Nephron (organoid): ENCODE measurements at regions not wholly inside any gene's neighbourhood (a gene's known extent, or its start where the extent isn't known, plus 50 kb on each side); places are given as distances from the start of the nearest gene placed in this dataset.

ENCODE experiments used
- H3K27ac Mint-ChIP-seq, 3 experiments: 2 replicates each; pipeline ENCODE4 v1.8.0; 2020; ENCODE audit warnings: mixed read lengths in 3 of 3, mild to moderate bottlenecking in 2 of 3, moderate library complexity in 1 of 3
- H3K27me3 Mint-ChIP-seq: 2 replicates; pipeline ENCODE4 v1.8.0; 2021; ENCODE audit warnings: low read depth, mild to moderate bottlenecking, moderate library complexity, mixed read lengths
- H3K36me3 Mint-ChIP-seq: 2 replicates; pipeline ENCODE4 v1.8.0; 2020; ENCODE audit warnings: low read depth, mixed read lengths
- H3K4me1 Mint-ChIP-seq: 2 replicates; pipeline ENCODE4 v1.8.0; 2020; ENCODE audit warnings: mixed read lengths
- H3K4me3 Mint-ChIP-seq, 3 experiments: 2 replicates each; pipeline ENCODE4 v1.8.0; 2020; ENCODE audit warnings: mild to moderate bottlenecking in 3 of 3, mixed read lengths in 3 of 3, moderate library complexity in 2 of 3
- H3K9me3 Mint-ChIP-seq: 2 replicates; pipeline ENCODE4 v1.8.0; 2020; ENCODE audit warnings: mixed read lengths
- TF ChIP-seq, protein P1 (sequence below), 3 experiments: fragments of 200-600 bp; sonication (generic); IDR thresholded peaks; one replicate each; pipeline ENCODE4 v1.5.0; 2021; ENCODE audit warnings: antibody characterized with exemption in 3 of 3; ENCODE audit not compliant: unreplicated experiment in 3 of 3

DNA sequence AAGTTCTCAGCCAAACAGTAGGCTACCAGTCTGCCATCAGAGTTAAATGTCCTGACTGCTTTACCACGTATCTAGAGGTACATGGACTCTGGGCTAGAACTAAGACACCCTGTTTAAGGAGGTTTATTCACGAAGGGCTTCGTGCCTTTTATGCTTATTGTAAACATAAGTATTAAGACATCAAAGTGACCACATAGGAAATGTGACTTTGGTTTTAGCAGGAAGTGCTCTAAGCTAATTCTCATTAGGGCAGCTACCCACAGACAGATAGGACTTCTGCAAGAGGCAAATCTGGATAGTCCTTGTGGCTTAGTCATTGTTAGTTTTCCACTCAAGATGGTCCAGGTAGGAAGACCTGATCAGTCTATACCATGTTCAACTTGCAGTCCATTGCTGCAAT, 233.3 kb upstream of the MGAT5 start:
- TF ChIP-seq, protein P1, sequence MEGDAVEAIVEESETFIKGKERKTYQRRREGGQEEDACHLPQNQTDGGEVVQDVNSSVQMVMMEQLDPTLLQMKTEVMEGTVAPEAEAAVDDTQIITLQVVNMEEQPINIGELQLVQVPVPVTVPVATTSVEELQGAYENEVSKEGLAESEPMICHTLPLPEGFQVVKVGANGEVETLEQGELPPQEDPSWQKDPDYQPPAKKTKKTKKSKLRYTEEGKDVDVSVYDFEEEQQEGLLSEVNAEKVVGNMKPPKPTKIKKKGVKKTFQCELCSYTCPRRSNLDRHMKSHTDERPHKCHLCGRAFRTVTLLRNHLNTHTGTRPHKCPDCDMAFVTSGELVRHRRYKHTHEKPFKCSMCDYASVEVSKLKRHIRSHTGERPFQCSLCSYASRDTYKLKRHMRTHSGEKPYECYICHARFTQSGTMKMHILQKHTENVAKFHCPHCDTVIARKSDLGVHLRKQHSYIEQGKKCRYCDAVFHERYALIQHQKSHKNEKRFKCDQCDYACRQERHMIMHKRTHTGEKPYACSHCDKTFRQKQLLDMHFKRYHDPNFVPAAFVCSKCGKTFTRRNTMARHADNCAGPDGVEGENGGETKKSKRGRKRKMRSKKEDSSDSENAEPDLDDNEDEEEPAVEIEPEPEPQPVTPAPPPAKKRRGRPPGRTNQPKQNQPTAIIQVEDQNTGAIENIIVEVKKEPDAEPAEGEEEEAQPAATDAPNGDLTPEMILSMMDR (IDR thresholded peaks at IDR 0.05; ENCODE audit: unreplicated experiment in 3 of 3) = no peak
- Mint-ChIP-seq H3K4me3 (no peak overlapping the region), H3K27ac (no peak overlapping the region), H3K9me3 (no peaks in the 10 kb centered on the region), H3K27me3 (peaks cover 13% of the 10 kb centered on the region), H3K4me1 (no peaks in the 10 kb centered on the region), H3K36me3 (no peaks in the 10 kb centered on the region)

DNA sequence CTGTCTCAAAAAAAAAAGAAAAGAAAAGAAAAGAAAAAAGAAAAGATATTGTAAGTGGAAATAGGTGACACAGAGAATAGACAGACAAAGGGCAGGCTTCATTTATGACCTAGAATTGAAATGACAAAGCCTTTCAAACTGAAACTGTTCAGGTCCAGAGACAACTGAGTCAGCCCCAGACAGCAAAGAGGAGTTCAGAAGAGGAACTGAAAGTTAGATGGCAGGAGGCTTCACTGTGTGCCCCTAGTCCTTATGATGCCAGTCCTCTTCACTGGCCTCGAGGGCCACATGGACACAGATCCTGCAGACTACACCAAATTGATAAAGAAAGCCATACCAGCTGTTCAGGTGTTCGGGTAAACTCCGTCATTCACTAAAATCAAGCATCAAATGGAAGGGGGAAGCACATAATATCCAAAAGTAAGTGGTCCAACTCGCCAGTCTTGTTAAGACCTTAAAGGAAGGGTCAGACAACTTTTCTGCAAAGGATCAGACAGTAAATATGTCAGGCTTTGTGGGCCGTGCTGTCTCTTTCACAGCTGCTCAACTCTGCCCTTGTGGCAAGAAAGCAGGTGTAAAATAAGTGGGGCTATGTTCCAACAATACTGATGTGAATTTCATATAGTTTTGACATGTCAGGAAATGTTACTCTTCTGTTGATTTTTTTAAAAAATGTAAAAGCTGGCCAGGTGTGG, 231.9 kb upstream of the MGAT5 start:
- peaks cover 16% of the 10 kb centered on the region for H3K27me3 Mint-ChIP-seq
- no peaks in the 10 kb centered on the region for H3K36me3 Mint-ChIP-seq
- H3K4me3 Mint-ChIP-seq = no peak overlapping the region
- no peak overlapping the region for H3K27ac Mint-ChIP-seq
- no peaks in the 10 kb centered on the region for H3K9me3 Mint-ChIP-seq
- TF ChIP-seq, protein P1 (IDR thresholded peaks at IDR 0.05; ENCODE audit: unreplicated experiment in 3 of 3) = no peak
- H3K4me1 Mint-ChIP-seq = peaks cover 6% of the 10 kb centered on the region

DNA sequence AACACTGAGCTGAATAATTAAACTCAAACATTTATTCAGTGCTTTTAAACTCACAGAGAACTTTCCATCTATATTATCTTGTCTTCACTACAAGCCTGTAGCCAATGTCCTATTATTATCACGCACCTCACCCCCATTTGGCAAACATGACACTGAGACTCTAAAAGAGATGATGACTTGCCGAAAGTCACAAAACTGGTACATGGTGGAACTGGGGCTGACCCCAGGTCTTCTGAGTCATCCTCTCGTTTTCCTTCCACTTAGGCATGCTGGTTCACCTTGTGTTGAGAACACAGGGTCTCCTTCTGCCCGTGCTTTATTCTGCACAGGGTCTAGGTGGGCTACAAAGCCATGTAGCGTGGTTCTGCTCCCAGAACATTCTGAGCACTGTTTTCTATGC, 230.0 kb upstream of the MGAT5 start:
- peaks cover 19% of the 10 kb centered on the region for H3K27me3 Mint-ChIP-seq
- no peak overlapping the region for H3K27ac Mint-ChIP-seq
- H3K4me3 Mint-ChIP-seq = no peak overlapping the region
- TF ChIP-seq, protein P1 (IDR thresholded peaks at IDR 0.05; ENCODE audit: unreplicated experiment in 3 of 3) = no peak
- H3K36me3 Mint-ChIP-seq = no peaks in the 10 kb centered on the region
- H3K9me3 Mint-ChIP-seq = no peaks in the 10 kb centered on the region
- peaks cover 15% of the 10 kb centered on the region for H3K4me1 Mint-ChIP-seq

DNA sequence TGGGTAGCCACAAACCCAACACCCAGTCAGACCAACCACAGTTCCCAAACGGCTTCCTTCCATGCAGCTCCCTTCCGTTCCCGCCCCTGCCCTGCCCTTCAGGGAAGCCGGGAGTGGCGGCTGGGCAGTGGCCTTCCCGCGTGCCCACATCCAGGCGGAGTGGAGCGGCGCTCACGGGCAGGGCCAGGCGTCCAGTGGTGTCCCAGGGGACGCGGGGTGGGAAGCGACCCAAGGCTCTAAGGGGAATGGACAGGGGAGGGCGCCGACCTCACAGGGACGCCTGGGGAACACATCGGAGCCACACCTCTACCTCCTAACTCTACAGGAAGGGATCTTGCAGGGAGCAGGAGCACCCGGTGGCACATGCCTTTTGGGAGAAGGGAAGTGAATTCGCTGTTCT, 225.9 kb upstream of the MGAT5 start:
- Mint-ChIP-seq H3K27ac (no peak overlapping the region), H3K36me3 (no peaks in the 10 kb centered on the region), H3K9me3 (no peaks in the 10 kb centered on the region), H3K27me3 (peaks cover 16% of the 10 kb centered on the region), H3K4me1 (peaks cover 34% of the 10 kb centered on the region), H3K4me3 (no peak overlapping the region)
- TF ChIP-seq, protein P1 (IDR thresholded peaks at IDR 0.05; ENCODE audit: unreplicated experiment in 3 of 3) = no peak

DNA sequence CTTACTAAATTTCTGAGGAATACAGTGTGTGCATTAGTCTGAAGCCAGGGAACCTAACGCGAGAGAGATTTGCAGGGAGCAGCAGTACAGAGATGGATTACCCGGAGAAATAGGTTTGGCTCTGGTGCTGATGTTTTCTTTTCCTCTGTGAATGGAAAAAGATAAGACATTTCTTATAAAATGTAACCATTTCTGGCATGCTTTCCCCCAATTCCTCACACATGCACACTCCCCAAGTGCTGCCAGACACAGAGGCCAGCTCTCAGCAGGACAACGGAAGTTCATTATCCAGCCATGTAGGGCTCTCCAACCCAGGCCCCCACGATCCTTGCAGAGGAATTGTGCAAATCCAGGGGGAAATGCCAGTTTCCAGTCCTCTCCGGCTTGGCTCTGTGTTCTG, 224.5 kb upstream of the MGAT5 start:
- Mint-ChIP-seq H3K4me1 (peaks cover 34% of the 10 kb centered on the region), H3K4me3 (no peak overlapping the region), H3K27ac (peak overlapping the region in 2 of 3 experiments; percentile 2 to 3), H3K36me3 (no peaks in the 10 kb centered on the region), H3K27me3 (peaks cover 16% of the 10 kb centered on the region), H3K9me3 (no peaks in the 10 kb centered on the region)
- TF ChIP-seq, protein P1 (IDR thresholded peaks at IDR 0.05; ENCODE audit: unreplicated experiment in 3 of 3) = no peak

DNA sequence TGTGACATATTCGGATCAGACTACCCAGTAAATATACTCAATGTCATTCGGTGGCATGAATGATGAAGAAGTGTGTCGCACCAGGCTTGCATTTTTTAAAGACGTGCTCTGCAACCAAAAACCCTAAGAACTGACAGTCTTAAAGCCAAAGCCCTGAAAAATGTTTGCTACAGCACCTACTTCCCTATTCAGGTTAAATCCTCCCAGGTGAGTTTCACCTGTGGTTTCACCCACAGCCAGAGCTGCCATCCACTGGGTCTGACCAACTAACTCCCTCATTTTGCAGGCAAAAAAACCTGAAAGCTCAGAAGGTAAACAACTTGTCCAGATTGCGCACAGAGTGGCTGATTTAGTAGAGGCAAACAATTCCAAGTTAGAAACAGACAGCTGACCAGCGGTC, 222.3 kb upstream of the MGAT5 start:
- H3K36me3 Mint-ChIP-seq = no peaks in the 10 kb centered on the region
- peaks cover 32% of the 10 kb centered on the region for H3K4me1 Mint-ChIP-seq

More for the DNA sequence above, 222.3 kb upstream of the MGAT5 start:
- Mint-ChIP-seq H3K27ac (no peak overlapping the region), H3K4me3 (no peak overlapping the region), H3K9me3 (no peaks in the 10 kb centered on the region), H3K27me3 (peaks cover 10% of the 10 kb centered on the region)
- TF ChIP-seq, protein P1 (IDR thresholded peaks at IDR 0.05; ENCODE audit: unreplicated experiment in 3 of 3) = no peak
